ENCODE measurements at regions not wholly inside any gene's neighbourhood (a gene's known extent, or its start where the extent isn't known, plus 50 kb on each side); places are given as distances from the start of the nearest gene placed in this dataset.

- no peaks in the 10 kb centered on the region for H3K27me3 ChIP-seq (ENCODE audit: control insufficient read depth, insufficient read depth, low read length)
- DNase-seq (ENCODE audit: low read depth in 2 of 2): no peak
- H4K20me1 ChIP-seq (ENCODE audit: control insufficient read depth, extremely low read depth, insufficient read depth, low read length): no peaks in the 10 kb centered on the region
- H3K9ac ChIP-seq (ENCODE audit: insufficient read depth, low read length): no peak overlapping the region
- no peaks in the 10 kb centered on the region for H3K36me3 ChIP-seq (ENCODE audit: control insufficient read depth, insufficient read depth, low read length)
- H3K9me3 ChIP-seq (ENCODE audit: control insufficient read depth, insufficient read depth, low read depth, low read length): no peaks in the 10 kb centered on the region
- no peak overlapping the region for H3K4me2 ChIP-seq (ENCODE audit: extremely low read depth, insufficient read depth, low read length)
- H3K79me2 ChIP-seq (ENCODE audit: control insufficient read depth, insufficient read depth, low read length): no peaks in the 10 kb centered on the region
- no peak overlapping the region for H3K27ac ChIP-seq (ENCODE audit: insufficient read depth, low read length)
- H3K4me3 ChIP-seq (replicated peaks in 1 of 4; ENCODE audit: control extremely low read depth in 1 of 4, insufficient read depth in 1 of 4, low read depth in 3 of 4, low read length in 4 of 4): no peak overlapping the region
- H2AFZ ChIP-seq (ENCODE audit: low read length): no peak overlapping the region
- H3K4me1 ChIP-seq (ENCODE audit: control insufficient read depth, extremely low read depth, insufficient read depth, low read length): no peaks in the 10 kb centered on the region
- TF ChIP-seq CTCF (conservative IDR thresholded peaks at IDR 0.05 in 1 of 2, IDR thresholded peaks at IDR 0.05 in 1 of 2; ENCODE audit: low read depth in 1 of 2, low read length in 2 of 2) (no peak), EZH2 (IDR thresholded peaks at IDR 0.05; ENCODE audit: low read length, missing control alignments) (no peak)
These were observed 141.5 kb upstream of the MPHOSPH6 start for GRCh38 chr16:82311528-82311927.

GRCh38 chr16:82302042-82302727 lies 132.2 kb upstream of the MPHOSPH6 start:
- no peaks in the 10 kb centered on the region for H3K27me3 ChIP-seq (ENCODE audit: control insufficient read depth, insufficient read depth, low read length)
- no peak overlapping the region for H3K27ac ChIP-seq (ENCODE audit: insufficient read depth, low read length)
- no peak overlapping the region for H2AFZ ChIP-seq (ENCODE audit: low read length)
- no peaks in the 10 kb centered on the region for H3K9me3 ChIP-seq (ENCODE audit: control insufficient read depth, insufficient read depth, low read depth, low read length)
- H3K79me2 ChIP-seq (ENCODE audit: control insufficient read depth, insufficient read depth, low read length): no peaks in the 10 kb centered on the region
- no peak overlapping the region for H3K9ac ChIP-seq (ENCODE audit: insufficient read depth, low read length)
- H3K4me3 ChIP-seq (replicated peaks in 1 of 4; ENCODE audit: control extremely low read depth in 1 of 4, insufficient read depth in 1 of 4, low read depth in 3 of 4, low read length in 4 of 4): no peak overlapping the region
- H3K4me1 ChIP-seq (ENCODE audit: control insufficient read depth, extremely low read depth, insufficient read depth, low read length): no peaks in the 10 kb centered on the region
- no peak for DNase-seq (ENCODE audit: low read depth in 2 of 2)
- H3K36me3 ChIP-seq (ENCODE audit: control insufficient read depth, insufficient read depth, low read length): no peaks in the 10 kb centered on the region
- H4K20me1 ChIP-seq (ENCODE audit: control insufficient read depth, extremely low read depth, insufficient read depth, low read length): no peaks in the 10 kb centered on the region
- no peak for TF ChIP-seq CTCF (conservative IDR thresholded peaks at IDR 0.05 in 1 of 2, IDR thresholded peaks at IDR 0.05 in 1 of 2; ENCODE audit: low read depth in 1 of 2, low read length in 2 of 2)
- no peak for TF ChIP-seq EZH2 (IDR thresholded peaks at IDR 0.05; ENCODE audit: low read length, missing control alignments)
- H3K4me2 ChIP-seq (ENCODE audit: extremely low read depth, insufficient read depth, low read length): no peak overlapping the region

- Histone ChIP-seq H2AFZ (ENCODE audit: low read length) (no peak overlapping the region), H3K4me2 (ENCODE audit: extremely low read depth, insufficient read depth, low read length) (no peak overlapping the region), H3K27me3 (ENCODE audit: control insufficient read depth, insufficient read depth, low read length) (no peaks in the 10 kb centered on the region), H3K9me3 (ENCODE audit: control insufficient read depth, insufficient read depth, low read depth, low read length) (no peaks in the 10 kb centered on the region), H3K4me3 (replicated peaks in 1 of 4; ENCODE audit: control extremely low read depth in 1 of 4, insufficient read depth in 1 of 4, low read depth in 3 of 4, low read length in 4 of 4) (no peak overlapping the region), H3K36me3 (ENCODE audit: control insufficient read depth, insufficient read depth, low read length) (no peaks in the 10 kb centered on the region), H3K9ac (ENCODE audit: insufficient read depth, low read length) (no peak overlapping the region), H4K20me1 (ENCODE audit: control insufficient read depth, extremely low read depth, insufficient read depth, low read length) (no peaks in the 10 kb centered on the region), H3K4me1 (ENCODE audit: control insufficient read depth, extremely low read depth, insufficient read depth, low read length) (no peaks in the 10 kb centered on the region), H3K27ac (ENCODE audit: insufficient read depth, low read length) (no peak overlapping the region), H3K79me2 (ENCODE audit: control insufficient read depth, insufficient read depth, low read length) (no peaks in the 10 kb centered on the region)
- no peak for DNase-seq (ENCODE audit: low read depth in 2 of 2)
- TF ChIP-seq EZH2 (IDR thresholded peaks at IDR 0.05; ENCODE audit: low read length, missing control alignments) (no peak), CTCF (conservative IDR thresholded peaks at IDR 0.05 in 1 of 2, IDR thresholded peaks at IDR 0.05 in 1 of 2; ENCODE audit: low read depth in 1 of 2, low read length in 2 of 2) (no peak)
These were observed 131.2 kb upstream of the MPHOSPH6 start for GRCh38 chr16:82301146-82301755.

Measured in fibroblast of lung (primary cell).